A549 (cell line): ENCODE measurements at regions not wholly inside any gene's neighbourhood (a gene's known extent, or its start where the extent isn't known, plus 50 kb on each side); places are given as distances from the start of the nearest gene placed in this dataset.

Source experiments
- ATAC-seq, 2 experiments: fragments of 200-7000 bp in 1 of 2; fragments of >200 bp in 1 of 2; cut with Nextera tagmentation in 1 of 2; cut with Tn5 transposase in 1 of 2; 3 replicates each; pipeline versions ENCODE4 v1.8.0 to v1.9.1; 2018 to 2020; ENCODE audit warnings: mild to moderate bottlenecking in 1 of 2, moderate library complexity in 1 of 2
- CTCF ChIA-PET: fragments of 300-600 bp; sonication (Branson Sonifier 250); formaldehyde crosslinking; extraction: SDS; loops from one replicate; lab custom pipeline; 2021; ENCODE audit warnings: antibody characterized with exemption, inconsistent platforms; lab: Yijun Ruan, JAX
- POLR2A ChIA-PET: fragments of 350-600 bp; formaldehyde crosslinking; extraction: SDS; loops from one replicate; lab custom pipeline; 2021; ENCODE audit warnings: antibody characterized with exemption, inconsistent platforms; lab: Yijun Ruan, JAX
- DNase-seq, 2 experiments: peaks; one replicate each; pipeline versions ENCODE4 v3.0.0 to v3.0.0-alpha.2; 2011 to 2016; ENCODE audit warnings: low read depth in 1 of 2, low spot score in 1 of 2
- FAIRE-seq: peaks from 2 replicates; lab custom pipeline; 2011; peaks lifted over from hg19 to GRCh38; lab: Jason Lieb, UNC
- H3K27ac ChIP-seq, 2 experiments: fragments of >200 bp; sonication (Bioruptor Twin); formaldehyde crosslinking; 3 replicates each; pipeline ENCODE4 v1.5.1; 2016 to 2017
- H3K4me1 ChIP-seq: fragments of >200 bp; sonication (Bioruptor Twin); formaldehyde crosslinking; 3 replicates; pipeline ENCODE4 v1.6.1; 2016
- H3K4me2 ChIP-seq: fragments of >200 bp; sonication (Bioruptor Twin); formaldehyde crosslinking; 3 replicates; pipeline ENCODE4 v1.6.1; 2016
- H3K4me3 ChIP-seq: fragments of >200 bp; sonication (Bioruptor Twin); formaldehyde crosslinking; 3 replicates; pipeline ENCODE4 v1.5.1; 2016
- H3K9me3 ChIP-seq: fragments of >200 bp; sonication (Bioruptor Twin); formaldehyde crosslinking; 3 replicates; pipeline ENCODE4 v1.6.1; 2016
- BCL3 ChIP-seq: fragments of >200 bp; sonication (Bioruptor Twin); formaldehyde crosslinking; IDR thresholded peaks from 3 replicates; pipeline ENCODE4 v1.6.1; 2016
- BHLHE40 ChIP-seq: IDR thresholded peaks from 2 replicates; pipeline ENCODE4 v1.6.1; 2012; ENCODE audit warnings: low read depth, low read length, inconsistent platforms
- CBX2 ChIP-seq: fragments of 200-600 bp; sonication (generic); IDR thresholded peaks from 2 replicates; pipeline ENCODE4 v1.6.1; 2016; ENCODE audit warnings: low read depth, mild to moderate bottlenecking, borderline replicate concordance
- CBX8 ChIP-seq: fragments of 200-600 bp; sonication (generic); IDR thresholded peaks from 2 replicates; pipeline ENCODE4 v1.6.1; 2016
- CHD2 ChIP-seq: fragments of 150-350 bp; IDR thresholded peaks from 2 replicates; pipeline ENCODE4 v1.6.1; 2014; ENCODE audit warnings: low read length; ENCODE audit not compliant: partially characterized antibody
- E2F6 ChIP-seq: IDR thresholded peaks from 2 replicates; pipeline ENCODE4 v1.6.1; 2012; ENCODE audit warnings: low read depth, borderline replicate concordance
- ELK1 ChIP-seq: fragments of 150-350 bp; IDR thresholded peaks from 2 replicates; pipeline ENCODE4 v1.6.1; 2014; ENCODE audit warnings: low read depth, mild to moderate bottlenecking, low read length
- ESRRA ChIP-seq: fragments of 150-350 bp; IDR thresholded peaks from 2 replicates; pipeline ENCODE4 v1.6.1; 2014; ENCODE audit warnings: mild to moderate bottlenecking, low read length, borderline replicate concordance
- GATA3 ChIP-seq: IDR thresholded peaks from 2 replicates; pipeline ENCODE4 v1.6.1; 2012; ENCODE audit warnings: borderline replicate concordance
- HDAC2 ChIP-seq: fragments of 200-600 bp; sonication (generic); IDR thresholded peaks from 2 replicates; pipeline ENCODE4 v1.6.1; 2016
- HOXB13 ChIP-seq: fragments of 250-450 bp; sonication (Bioruptor Pico); IDR thresholded peaks from 2 replicates; pipeline ENCODE4 v1.5.0; 2020; ENCODE audit warnings: low read depth, mild to moderate bottlenecking, moderate library complexity
- HOXB5 ChIP-seq: fragments of 250-450 bp; sonication (Bioruptor Pico); IDR thresholded peaks from 2 replicates; pipeline ENCODE4 v1.5.0; 2020; ENCODE audit warnings: mild to moderate bottlenecking, moderate library complexity
- JUN ChIP-seq, 2 experiments: fragments of >200 bp; sonication (Bioruptor Twin); formaldehyde crosslinking; IDR thresholded peaks; 2 replicates in 1 of 2; 3 replicates in 1 of 2; pipeline ENCODE4 v1.6.1; 2016 to 2017
- KDM5A ChIP-seq: fragments of 200-600 bp; sonication (generic); IDR thresholded peaks from 2 replicates; pipeline ENCODE4 v1.6.1; 2016; ENCODE audit warnings: antibody characterized with exemption, mild to moderate bottlenecking
- MAFK ChIP-seq: fragments of 450-650 bp; IDR thresholded peaks from 2 replicates; pipeline ENCODE4 v1.6.1; 2014; ENCODE audit not compliant: partially characterized antibody
- MAX ChIP-seq: IDR thresholded peaks from 2 replicates; pipeline ENCODE4 v1.6.1; 2012
- MYC ChIP-seq: IDR thresholded peaks from 2 replicates; pipeline ENCODE4 v1.6.1; 2012; ENCODE audit warnings: mild to moderate bottlenecking, inconsistent platforms, low read length, improper control_type of control experiment, borderline replicate concordance
- NPAS2 ChIP-seq: fragments of 250-450 bp; sonication (Bioruptor Pico); IDR thresholded peaks from 2 replicates; pipeline ENCODE4 v1.8.0; 2022; ENCODE audit warnings: mild to moderate bottlenecking, moderate library complexity, borderline replicate concordance
- POLR2A ChIP-seq: IDR thresholded peaks from 2 replicates; pipeline ENCODE4 v1.6.1; 2012; ENCODE audit warnings: mild to moderate bottlenecking, low read length
- RARB ChIP-seq: fragments of 250-450 bp; sonication (Bioruptor Pico); IDR thresholded peaks from 2 replicates; pipeline ENCODE4 v1.8.0; 2021; ENCODE audit warnings: mild to moderate bottlenecking, moderate library complexity
- RCOR1 ChIP-seq: fragments of 150-350 bp; IDR thresholded peaks from 2 replicates; pipeline ENCODE4 v1.6.1; 2014; ENCODE audit warnings: antibody characterized with exemption, low read length, low read depth
- RFX5 ChIP-seq: fragments of 450-650 bp; IDR thresholded peaks from 2 replicates; pipeline ENCODE4 v1.7.1; 2014; ENCODE audit warnings: antibody characterized with exemption, mild to moderate bottlenecking, moderate library complexity
- RNF2 ChIP-seq: fragments of 200-600 bp; sonication (generic); IDR thresholded peaks from 2 replicates; pipeline ENCODE4 v1.6.1; 2016; ENCODE audit warnings: low read depth, mild to moderate bottlenecking, antibody characterized with exemption, moderate library complexity, borderline replicate concordance
- SMC3 ChIP-seq: fragments of >200 bp; sonication (Bioruptor Twin); formaldehyde crosslinking; IDR thresholded peaks from 3 replicates; pipeline ENCODE4 v1.6.1; 2018; ENCODE audit warnings: inconsistent platforms
- SREBF2 ChIP-seq: fragments of 450-650 bp; IDR thresholded peaks from 2 replicates; pipeline ENCODE4 v1.6.1; 2014; ENCODE audit warnings: mild to moderate bottlenecking, moderate library complexity
- ZSCAN20 ChIP-seq: fragments of 250-450 bp; sonication (Bioruptor Pico); IDR thresholded peaks from 2 replicates; pipeline ENCODE4 v1.8.0; 2022; ENCODE audit warnings: mild to moderate bottlenecking, moderate library complexity
- WGBS: methylation state at CpG from one replicate; pipeline ENCODE4 v1.1.6; 2017; ENCODE audit errors: missing lambda C conversion rate; 5-methylcytosine and 5-hydroxymethylcytosine counted together
- TF ChIP-seq, protein P1 (sequence below): IDR thresholded peaks from 2 replicates; pipeline ENCODE4 v1.6.1; 2012
- TF ChIP-seq, protein P2 (sequence below): fragments of >200 bp; sonication (Bioruptor Twin); formaldehyde crosslinking; IDR thresholded peaks from 2 replicates; pipeline ENCODE4 v1.6.1; 2016
- TF ChIP-seq, protein P3 (sequence below): fragments of >200 bp; sonication (Bioruptor Twin); formaldehyde crosslinking; IDR thresholded peaks from 3 replicates; pipeline ENCODE4 v1.5.1; 2016

GRCh38 chr1:22208973-22209378 is 66.1 kb upstream of the WNT4 start:
- Histone ChIP-seq H3K4me3 (no peak overlapping the region), H3K27ac (no peak overlapping the region), H3K4me1 (no peaks in the 10 kb centered on the region), H3K4me2 (no peak overlapping the region), H3K9me3 (no peaks in the 10 kb centered on the region)
- 65% methylated on average over 6 of the region's 16 CpGs for WGBS
- ChIA-PET POLR2A (no interaction called here), CTCF (no interaction called here)
- no peak for FAIRE-seq
- TF ChIP-seq KDM5A (no peak), E2F6 (no peak), RNF2 (no peak), NPAS2 (CRISPR knock-in tag) (no peak), MAFK (no peak), RCOR1 (no peak), BHLHE40 (no peak), SREBF2 (no peak), GATA3 (no peak), CBX2 (no peak), HOXB5 (no peak), HOXB13 (no peak)
- TF ChIP-seq, protein P1, sequence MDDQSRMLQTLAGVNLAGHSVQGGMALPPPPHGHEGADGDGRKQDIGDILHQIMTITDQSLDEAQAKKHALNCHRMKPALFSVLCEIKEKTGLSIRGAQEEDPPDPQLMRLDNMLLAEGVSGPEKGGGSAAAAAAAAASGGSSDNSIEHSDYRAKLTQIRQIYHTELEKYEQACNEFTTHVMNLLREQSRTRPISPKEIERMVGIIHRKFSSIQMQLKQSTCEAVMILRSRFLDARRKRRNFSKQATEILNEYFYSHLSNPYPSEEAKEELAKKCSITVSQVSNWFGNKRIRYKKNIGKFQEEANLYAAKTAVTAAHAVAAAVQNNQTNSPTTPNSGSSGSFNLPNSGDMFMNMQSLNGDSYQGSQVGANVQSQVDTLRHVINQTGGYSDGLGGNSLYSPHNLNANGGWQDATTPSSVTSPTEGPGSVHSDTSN = no peak
- ATAC-seq = no peak
- no peak for DNase-seq

GRCh38 chr1:22210176-22210575 is 67.3 kb upstream of the WNT4 start:
- DNase-seq = no peak
- 56% methylated on average over 8 of the region's 12 CpGs for WGBS
- Histone ChIP-seq H3K9me3 (no peaks in the 10 kb centered on the region), H3K4me3 (no peak overlapping the region), H3K4me2 (no peak overlapping the region), H3K27ac (no peak overlapping the region), H3K4me1 (no peaks in the 10 kb centered on the region)
- no peak for ATAC-seq
- ChIA-PET CTCF (no interaction called here), POLR2A (no interaction called here)
- FAIRE-seq = no peak
- TF ChIP-seq SMC3 (no peak), ESRRA (no peak)
- TF ChIP-seq, protein P2, sequence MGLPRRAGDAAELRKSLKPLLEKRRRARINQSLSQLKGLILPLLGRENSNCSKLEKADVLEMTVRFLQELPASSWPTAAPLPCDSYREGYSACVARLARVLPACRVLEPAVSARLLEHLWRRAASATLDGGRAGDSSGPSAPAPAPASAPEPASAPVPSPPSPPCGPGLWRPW = no peak

DNA sequence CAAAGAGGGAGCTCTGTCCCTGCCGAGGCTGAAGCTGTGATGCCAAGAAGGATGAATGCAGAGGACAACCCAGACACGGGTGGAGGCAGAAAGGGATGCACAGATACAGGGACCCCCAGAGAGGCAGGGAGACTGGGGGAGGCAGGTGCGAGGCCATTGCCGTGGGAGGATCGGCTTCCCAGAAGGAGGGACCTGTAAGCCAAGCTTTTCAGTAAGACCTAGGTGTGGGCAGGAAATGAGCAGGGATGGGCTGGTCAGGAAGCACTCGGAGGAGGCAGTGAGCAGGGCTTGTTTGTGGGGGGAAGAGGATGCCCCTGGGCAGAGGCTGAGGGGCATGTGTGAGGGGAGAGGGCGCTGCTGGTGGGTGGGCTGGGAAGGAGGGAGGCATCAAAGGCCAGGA is 67.7 kb upstream of the WNT4 start:
- Histone ChIP-seq H3K4me3 (no peak overlapping the region), H3K4me1 (no peaks in the 10 kb centered on the region), H3K27ac (no peak overlapping the region), H3K9me3 (no peaks in the 10 kb centered on the region), H3K4me2 (no peak overlapping the region)
- DNase-seq (no peak), FAIRE-seq (no peak), ATAC-seq (no peak)
- WGBS = 26% methylated on average over 7 of the region's 7 CpGs
- ChIA-PET POLR2A (no interaction called here), CTCF (interaction anchor here (1.5 kb wide), 1 partner anchor 9 kb away, joined by 5 read pairs; no protein-coding TSS in a partner anchor)
- no peak for TF ChIP-seq MAX
- TF ChIP-seq POLR2A = no peak
- TF ChIP-seq HOXB13 = no peak
- TF ChIP-seq, protein P3, sequence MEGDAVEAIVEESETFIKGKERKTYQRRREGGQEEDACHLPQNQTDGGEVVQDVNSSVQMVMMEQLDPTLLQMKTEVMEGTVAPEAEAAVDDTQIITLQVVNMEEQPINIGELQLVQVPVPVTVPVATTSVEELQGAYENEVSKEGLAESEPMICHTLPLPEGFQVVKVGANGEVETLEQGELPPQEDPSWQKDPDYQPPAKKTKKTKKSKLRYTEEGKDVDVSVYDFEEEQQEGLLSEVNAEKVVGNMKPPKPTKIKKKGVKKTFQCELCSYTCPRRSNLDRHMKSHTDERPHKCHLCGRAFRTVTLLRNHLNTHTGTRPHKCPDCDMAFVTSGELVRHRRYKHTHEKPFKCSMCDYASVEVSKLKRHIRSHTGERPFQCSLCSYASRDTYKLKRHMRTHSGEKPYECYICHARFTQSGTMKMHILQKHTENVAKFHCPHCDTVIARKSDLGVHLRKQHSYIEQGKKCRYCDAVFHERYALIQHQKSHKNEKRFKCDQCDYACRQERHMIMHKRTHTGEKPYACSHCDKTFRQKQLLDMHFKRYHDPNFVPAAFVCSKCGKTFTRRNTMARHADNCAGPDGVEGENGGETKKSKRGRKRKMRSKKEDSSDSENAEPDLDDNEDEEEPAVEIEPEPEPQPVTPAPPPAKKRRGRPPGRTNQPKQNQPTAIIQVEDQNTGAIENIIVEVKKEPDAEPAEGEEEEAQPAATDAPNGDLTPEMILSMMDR = no peak
- no peak for TF ChIP-seq MAFK
- TF ChIP-seq RNF2 = no peak
- no peak for TF ChIP-seq RARB (CRISPR knock-in tag)
- no peak for TF ChIP-seq CHD2
- TF ChIP-seq JUN (IDR thresholded peaks at IDR 0.05) = no peak
- no peak for TF ChIP-seq ELK1
- no peak for TF ChIP-seq RFX5
- TF ChIP-seq HDAC2 = no peak
- TF ChIP-seq BHLHE40 = no peak
- TF ChIP-seq, protein P1 = no peak
- TF ChIP-seq BCL3 = no peak
- TF ChIP-seq MYC = no peak
- no peak for TF ChIP-seq CBX8
- no peak for TF ChIP-seq ZSCAN20
